Effector memory CD8-positive, alpha-beta T cell (primary cell): ENCODE measurements at regions not wholly inside any gene's neighbourhood (a gene's known extent, or its start where the extent isn't known, plus 50 kb on each side); places are given as distances from the start of the nearest gene placed in this dataset.

Source experiments
- ATAC-seq: fragments of 150-1000 bp; cut with Tn5 transposase; replicated peaks from 2 replicates; pipeline ENCODE4 v1.10.0; 2021; ENCODE audit warnings: mild to moderate bottlenecking, moderate library complexity
- DNase-seq, 3 experiments: peaks; one replicate each; pipeline ENCODE4 v3.0.0; 2021
- H3K27ac Mint-ChIP-seq, 2 donors: one replicate each; pipeline ENCODE4 v1.8.0; 2022; ENCODE audit warnings: mild to moderate bottlenecking in 2 of 2, mixed read lengths in 2 of 2, moderate library complexity in 2 of 2
- H3K27me3 Mint-ChIP-seq, 2 donors: one replicate each; pipeline ENCODE4 v1.8.0; 2022; ENCODE audit warnings: mixed read lengths in 2 of 2
- H3K36me3 Mint-ChIP-seq: one replicate; pipeline ENCODE4 v1.8.0; 2022; ENCODE audit warnings: mild to moderate bottlenecking, moderate library complexity, mixed read lengths; ENCODE audit not compliant: insufficient read depth
- H3K4me1 Mint-ChIP-seq, 2 donors: one replicate each; pipeline ENCODE4 v1.8.0; 2022; ENCODE audit warnings: low read depth in 2 of 2, mixed read lengths in 2 of 2
- H3K4me3 Mint-ChIP-seq, 2 donors: one replicate each; pipeline ENCODE4 v1.8.0; 2022; ENCODE audit warnings: mild to moderate bottlenecking in 2 of 2, mixed read lengths in 2 of 2, moderate library complexity in 2 of 2
- H3K9me3 Mint-ChIP-seq, 2 donors: one replicate each; pipeline ENCODE4 v1.8.0; 2022; ENCODE audit warnings: mixed read lengths in 2 of 2

GRCh38 chr13:99042521-99043250 lies 64.8 kb upstream of the DOCK9 start:
- ATAC-seq (no peak), DNase-seq (no peak)
- no peaks in the 10 kb centered on the region for H3K9me3 Mint-ChIP-seq
- H3K4me1 Mint-ChIP-seq: peaks cover 46 to 59% of the 10 kb centered on the region in 2 donors
- peak overlapping the region in 1 of 2 donors; percentile 93 for H3K27ac Mint-ChIP-seq
- H3K4me3 Mint-ChIP-seq: peak overlapping the region in 1 of 2 donors; percentile 40
- no peaks in the 10 kb centered on the region for H3K27me3 Mint-ChIP-seq
- H3K36me3 Mint-ChIP-seq: peaks cover 5% of the 10 kb centered on the region

DNA sequence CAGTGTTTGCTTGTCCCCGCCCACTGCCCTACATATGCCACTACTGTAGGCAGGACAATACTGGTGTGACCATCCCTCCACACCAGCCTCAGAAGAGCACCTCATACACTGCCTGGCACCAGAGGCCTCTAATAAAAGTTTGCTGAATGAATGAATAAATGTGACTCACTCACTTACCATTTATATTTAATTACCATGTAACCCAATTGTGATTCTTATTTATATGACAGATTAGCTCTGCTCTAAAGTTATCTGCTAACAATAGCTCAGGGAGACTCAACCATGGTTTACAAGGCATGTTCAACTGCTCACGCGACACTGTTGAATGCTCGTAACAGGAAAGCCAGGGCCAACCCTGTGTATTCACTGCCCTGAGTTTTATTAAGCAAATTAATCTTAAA lies 66.0 kb upstream of the DOCK9 start:
- ATAC-seq (no peak), DNase-seq (no peak)
- peak overlapping the region in 1 of 2 donors; percentile 40 for H3K4me3 Mint-ChIP-seq
- H3K4me1 Mint-ChIP-seq: peaks cover 53 to 66% of the 10 kb centered on the region in 2 donors
- no peaks in the 10 kb centered on the region for H3K9me3 Mint-ChIP-seq
- no peaks in the 10 kb centered on the region for H3K27me3 Mint-ChIP-seq
- H3K27ac Mint-ChIP-seq: peak overlapping the region; percentile 64 to 93
- H3K36me3 Mint-ChIP-seq: peaks cover 8% of the 10 kb centered on the region

GRCh38 chr13:99044764-99045163 lies 66.9 kb upstream of the DOCK9 start:
- Mint-ChIP-seq H3K27ac (peak overlapping the region; percentile 64 to 93), H3K4me1 (peaks cover 55 to 70% of the 10 kb centered on the region in 2 donors), H3K4me3 (peak overlapping the region; percentile 67 to 78), H3K27me3 (no peaks in the 10 kb centered on the region), H3K36me3 (peaks cover 8% of the 10 kb centered on the region), H3K9me3 (no peaks in the 10 kb centered on the region)
- no peak for DNase-seq
- ATAC-seq: peak; percentile 14

DNA sequence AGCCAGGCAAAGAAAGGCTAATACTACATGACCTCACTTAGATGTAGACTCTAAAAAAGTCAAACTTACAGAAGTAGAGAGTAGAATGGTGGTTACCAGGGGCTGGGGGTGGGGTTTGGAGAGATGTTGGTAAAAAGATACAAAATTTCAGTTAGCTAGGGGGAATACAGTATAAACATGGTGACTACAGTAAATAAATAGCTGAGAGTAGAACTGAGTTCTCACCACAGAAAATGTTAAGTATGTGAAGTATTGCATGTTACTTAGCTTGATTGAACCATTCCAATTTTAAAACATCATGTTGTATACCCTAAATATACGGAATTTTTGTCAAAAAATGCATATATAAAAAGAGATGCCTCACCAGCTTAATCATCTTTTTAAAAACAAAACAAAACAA lies 67.5 kb upstream of the DOCK9 start:
- no peaks in the 10 kb centered on the region for H3K27me3 Mint-ChIP-seq
- DNase-seq (no peak), ATAC-seq (no peak)
- peaks cover 8% of the 10 kb centered on the region for H3K36me3 Mint-ChIP-seq
- H3K27ac Mint-ChIP-seq: peak overlapping the region; percentile 64 to 93
- no peaks in the 10 kb centered on the region for H3K9me3 Mint-ChIP-seq
- H3K4me3 Mint-ChIP-seq: peak overlapping the region; percentile 67 to 78
- H3K4me1 Mint-ChIP-seq: peaks cover 59 to 66% of the 10 kb centered on the region in 2 donors

DNA sequence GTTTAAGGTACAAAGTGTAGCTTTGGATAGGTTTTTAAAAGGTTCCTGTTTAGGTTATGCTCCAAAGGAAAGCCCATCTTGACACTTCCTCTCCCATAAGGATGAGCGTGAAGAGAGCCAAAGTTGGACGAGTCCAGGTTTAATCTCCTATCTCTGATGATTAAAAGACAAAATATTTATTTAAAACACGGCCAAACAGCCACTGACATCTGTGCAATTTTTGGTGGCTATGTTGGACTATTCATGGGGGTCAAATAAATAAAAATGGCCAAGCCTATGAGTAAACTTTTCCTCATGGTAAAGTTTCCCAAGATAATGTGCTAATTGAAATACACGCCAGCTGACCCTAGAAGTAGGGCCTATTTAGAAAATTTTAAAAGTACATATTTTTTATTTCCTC lies 69.0 kb upstream of the DOCK9 start:
- Mint-ChIP-seq H3K4me3 (peak overlapping the region; percentile 67 to 78), H3K4me1 (peaks cover 64 to 73% of the 10 kb centered on the region in 2 donors), H3K27me3 (no peaks in the 10 kb centered on the region), H3K9me3 (no peaks in the 10 kb centered on the region), H3K27ac (peak overlapping the region; percentile 64 to 93), H3K36me3 (peaks cover 8% of the 10 kb centered on the region)
- ATAC-seq (no peak), DNase-seq (no peak)

DNA sequence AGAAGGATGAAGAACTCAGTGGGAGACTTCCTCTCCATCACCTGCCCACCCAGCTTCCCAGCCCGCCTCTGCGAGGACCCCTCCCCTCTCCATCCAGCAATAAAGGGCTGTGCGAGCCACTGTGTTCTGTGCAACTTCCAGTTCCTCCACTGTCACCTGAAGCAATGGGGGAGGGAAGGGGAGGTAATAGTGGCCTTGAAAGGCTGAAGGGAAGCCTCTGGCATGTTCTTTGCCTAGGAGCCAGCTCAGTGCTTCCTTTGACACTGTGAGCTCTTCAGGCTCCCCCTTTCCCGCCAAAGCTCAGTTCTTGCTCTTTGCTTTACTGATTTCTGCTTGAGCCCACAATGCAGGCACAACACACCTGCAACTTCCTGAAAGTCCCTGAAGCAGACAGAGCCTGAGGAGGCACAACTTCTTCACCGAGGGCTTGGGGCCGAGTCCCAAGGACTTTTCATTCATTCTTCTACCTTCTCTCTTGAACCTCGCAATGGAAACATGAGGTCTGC lies 73.2 kb upstream of the DOCK9 start:
- Mint-ChIP-seq H3K27me3 (no peaks in the 10 kb centered on the region), H3K4me3 (peak overlapping the region; percentile 72 to 80), H3K36me3 (peaks cover 4% of the 10 kb centered on the region), H3K9me3 (no peaks in the 10 kb centered on the region), H3K4me1 (peaks cover 68 to 70% of the 10 kb centered on the region in 2 donors), H3K27ac (peak overlapping the region in 1 of 2 donors; percentile 67)
- no peak for ATAC-seq
- no peak for DNase-seq

DNA sequence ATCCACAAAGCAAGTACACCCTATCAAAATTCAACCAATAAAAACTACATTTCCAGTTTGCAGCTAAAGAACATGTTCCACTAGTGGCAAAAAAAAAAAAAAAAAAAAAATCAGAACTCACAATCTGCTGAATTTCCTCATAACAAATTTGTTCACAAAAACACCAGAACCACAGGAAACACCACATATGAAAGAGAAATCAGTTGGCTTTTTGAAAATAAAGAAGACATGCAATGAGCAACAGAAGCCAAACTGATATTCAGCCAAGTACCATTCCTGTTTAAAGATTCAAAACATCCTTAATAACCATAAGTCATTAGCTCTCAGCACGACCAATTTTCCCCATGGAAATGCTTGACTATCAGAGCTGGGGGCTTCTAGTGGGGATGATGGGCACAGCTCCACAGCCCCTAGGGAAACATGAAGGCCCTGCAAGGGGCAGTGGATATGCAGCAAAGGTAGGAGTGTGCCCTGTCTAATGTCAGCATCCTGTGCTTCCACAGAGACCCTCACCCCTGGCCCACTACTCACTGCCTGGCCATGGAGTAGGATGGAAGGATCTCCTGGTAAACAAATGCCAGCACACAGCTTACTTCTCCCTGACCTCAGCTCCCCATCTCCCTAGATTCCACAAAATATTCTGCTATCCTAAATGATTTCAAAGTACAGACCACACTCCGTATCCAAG lies 74.0 kb upstream of the DOCK9 start:
- Mint-ChIP-seq H3K4me3 (peak overlapping the region; percentile 72 to 80), H3K4me1 (peaks cover 64 to 66% of the 10 kb centered on the region in 2 donors), H3K27me3 (no peaks in the 10 kb centered on the region), H3K27ac (peak overlapping the region; percentile 67 to 73), H3K36me3 (peaks cover 2% of the 10 kb centered on the region), H3K9me3 (no peaks in the 10 kb centered on the region)
- DNase-seq (no peak), ATAC-seq (peak; percentile 61)

GRCh38 chr13:99053636-99054233 lies 75.9 kb upstream of the DOCK9 start:
- DNase-seq: no peak
- Mint-ChIP-seq H3K27ac (peak overlapping the region; percentile 63 to 89), H3K9me3 (no peaks in the 10 kb centered on the region), H3K4me1 (peaks cover 61 to 63% of the 10 kb centered on the region in 2 donors), H3K27me3 (no peaks in the 10 kb centered on the region), H3K4me3 (peak overlapping the region; percentile 14 to 63), H3K36me3 (peaks cover 2% of the 10 kb centered on the region)
- peak; percentile 53 for ATAC-seq

- ATAC-seq (peak; percentile 36), DNase-seq (no peak)
- peaks cover 67% of the 10 kb centered on the region in 2 donors for H3K4me1 Mint-ChIP-seq
- H3K27me3 Mint-ChIP-seq: no peaks in the 10 kb centered on the region
- H3K36me3 Mint-ChIP-seq: peaks cover 2% of the 10 kb centered on the region
- peak overlapping the region; percentile 48 to 67 for H3K4me3 Mint-ChIP-seq
- H3K27ac Mint-ChIP-seq: peak overlapping the region; percentile 9 to 63
- H3K9me3 Mint-ChIP-seq: no peaks in the 10 kb centered on the region
Measured at GRCh38 chr13:99055281-99055680, 77.4 kb upstream of the DOCK9 start.

DNA sequence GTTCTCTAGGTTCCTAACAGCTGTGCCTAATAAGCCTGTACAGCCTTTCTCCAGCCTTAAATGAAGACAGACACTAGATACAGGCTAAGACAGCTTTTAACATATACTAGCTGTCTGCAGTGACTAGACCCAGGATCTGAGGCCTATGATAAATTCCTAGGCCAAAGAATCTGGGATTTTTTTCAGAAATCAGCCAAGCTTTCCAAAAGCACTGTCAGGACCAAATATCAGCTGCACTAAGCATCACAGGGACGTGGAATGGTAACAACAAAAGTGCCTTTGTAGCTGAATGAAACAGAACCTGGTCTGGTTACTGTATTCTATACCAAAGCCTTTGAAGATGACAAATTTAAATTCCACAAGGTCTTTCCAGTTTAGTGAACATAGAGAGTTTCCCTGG lies 77.9 kb upstream of the DOCK9 start:
- Mint-ChIP-seq H3K9me3 (no peaks in the 10 kb centered on the region), H3K4me1 (peaks cover 64 to 65% of the 10 kb centered on the region in 2 donors), H3K4me3 (no peak overlapping the region), H3K36me3 (peaks cover 2% of the 10 kb centered on the region), H3K27me3 (no peaks in the 10 kb centered on the region), H3K27ac (peak overlapping the region in 1 of 2 donors; percentile 63)
- DNase-seq (no peak), ATAC-seq (no peak)

DNA sequence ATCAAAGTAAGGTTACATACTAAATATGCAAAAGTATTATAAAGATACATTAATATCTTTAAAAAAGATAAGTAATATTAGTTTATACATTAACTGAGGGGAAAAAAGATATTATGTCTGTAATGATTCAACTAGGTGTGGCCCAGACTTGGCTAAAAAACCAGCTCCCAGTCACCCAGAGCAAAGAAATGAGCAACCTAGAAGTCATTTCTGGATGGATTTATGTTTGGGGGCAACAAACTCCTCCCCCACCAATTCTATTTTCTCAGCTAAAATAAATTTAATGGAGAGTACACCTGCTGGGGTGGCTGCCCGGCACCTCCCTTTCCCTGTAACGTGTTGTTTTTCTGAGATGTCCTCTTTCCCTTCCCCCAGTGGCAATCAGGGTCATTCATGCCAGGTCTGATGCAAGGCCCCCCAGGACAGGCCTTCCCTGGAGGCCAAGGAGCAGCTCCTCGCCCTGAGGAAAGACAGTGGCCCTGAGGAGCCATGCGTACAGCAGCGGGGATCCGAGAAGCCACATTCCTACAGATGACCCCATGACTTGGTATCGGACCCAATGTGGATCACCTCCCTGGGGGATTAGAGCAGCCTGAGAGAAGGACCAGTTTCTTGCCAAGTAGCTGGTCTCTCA lies 78.6 kb upstream of the DOCK9 start:
- ATAC-seq (no peak), DNase-seq (no peak)
- peaks cover 59 to 63% of the 10 kb centered on the region in 2 donors for H3K4me1 Mint-ChIP-seq
- H3K27me3 Mint-ChIP-seq: no peaks in the 10 kb centered on the region
- H3K4me3 Mint-ChIP-seq: no peak overlapping the region
- peak overlapping the region in 1 of 2 donors; percentile 41 for H3K27ac Mint-ChIP-seq
- H3K9me3 Mint-ChIP-seq: no peaks in the 10 kb centered on the region
- peaks cover 4% of the 10 kb centered on the region for H3K36me3 Mint-ChIP-seq

GRCh38 chr13:99057310-99057975 lies 79.6 kb upstream of the DOCK9 start:
- peaks cover 5% of the 10 kb centered on the region for H3K36me3 Mint-ChIP-seq
- ATAC-seq (no peak), DNase-seq (no peak)
- no peak overlapping the region for H3K27ac Mint-ChIP-seq
- H3K27me3 Mint-ChIP-seq: no peaks in the 10 kb centered on the region
- no peak overlapping the region for H3K4me3 Mint-ChIP-seq
- H3K4me1 Mint-ChIP-seq: peaks cover 49 to 56% of the 10 kb centered on the region in 2 donors
- H3K9me3 Mint-ChIP-seq: no peaks in the 10 kb centered on the region
